Neural cell (in vitro differentiated cells): ENCODE measurements at regions not wholly inside any gene's neighbourhood (a gene's known extent, or its start where the extent isn't known, plus 50 kb on each side); places are given as distances from the start of the nearest gene placed in this dataset.

Experiments used
- H2AFZ ChIP-seq: fragments of 200-600, 300-800 bp; sonication (generic), shearing (Covaris generic); 2 replicates; pipeline ENCODE4 v1.6.0; 2014; ENCODE audit warnings: low read depth, mild to moderate bottlenecking, antibody characterized with exemption, low read length, moderate library complexity
- H3F3A ChIP-seq: fragments of 200-600 bp; shearing (Covaris generic); 2 replicates; pipeline ENCODE4 v1.6.1; 2016; ENCODE audit warnings: mild to moderate bottlenecking, moderate library complexity, mixed read lengths, antibody characterized with exemption, low read length; ENCODE audit not compliant: insufficient read depth, poor library complexity, severe bottlenecking
- H3K27ac ChIP-seq: fragments of 200-600, 300-800 bp; sonication (generic), shearing (Covaris generic); 2 replicates; pipeline ENCODE4 v1.5.1; 2014; ENCODE audit warnings: mild to moderate bottlenecking, low read length, moderate library complexity
- H3K27me3 ChIP-seq: fragments of 300-800, 200-600 bp; sonication (generic), shearing (Covaris generic); 2 replicates; pipeline ENCODE4 v1.6.0; 2014; ENCODE audit warnings: mild to moderate bottlenecking, low read depth, low read length, moderate library complexity; ENCODE audit not compliant: insufficient read depth
- H3K36me3 ChIP-seq: fragments of 300-800, 200-600 bp; sonication (generic), shearing (Covaris generic); 2 replicates; pipeline ENCODE4 v1.5.1; 2014; ENCODE audit warnings: mild to moderate bottlenecking, antibody characterized with exemption, low read length, moderate library complexity; ENCODE audit not compliant: insufficient read depth
- H3K4me2 ChIP-seq: fragments of 300-800, 200-600 bp; sonication (generic), shearing (Covaris generic); 2 replicates; pipeline ENCODE4 v1.6.0; 2014; ENCODE audit warnings: mild to moderate bottlenecking, low read length
- H3K4me3 ChIP-seq: fragments of 300-800, 200-600 bp; sonication (generic), shearing (Covaris generic); 2 replicates; pipeline ENCODE4 v1.5.1; 2014; ENCODE audit warnings: mild to moderate bottlenecking, low read length, moderate library complexity
- H3K79me2 ChIP-seq: fragments of 200-600 bp; shearing (Covaris generic); replicated peaks from 2 replicates; pipeline ENCODE4 v1.6.0; 2014; ENCODE audit warnings: mild to moderate bottlenecking, low read length, moderate library complexity; ENCODE audit not compliant: insufficient read depth
- H3K9ac ChIP-seq: fragments of 300-800, 200-600 bp; sonication (generic), shearing (Covaris generic); 2 replicates; pipeline ENCODE4 v1.6.1; 2016; ENCODE audit warnings: mild to moderate bottlenecking, low read length, mixed read lengths
- H3K9me2 ChIP-seq: fragments of 200-600 bp; shearing (Covaris generic); 2 replicates; pipeline ENCODE4 v1.6.1; 2016; ENCODE audit warnings: mild to moderate bottlenecking, low read length, mixed read lengths; ENCODE audit not compliant: insufficient read depth
- H3K9me3 ChIP-seq: fragments of 200-600, 300-800 bp; sonication (generic), shearing (Covaris generic); 2 replicates; pipeline ENCODE4 v1.6.1; 2016; ENCODE audit warnings: mild to moderate bottlenecking, mixed run types, low read length, moderate library complexity, mixed read lengths
- H4K20me1 ChIP-seq: fragments of 200-600 bp; shearing (Covaris generic); 2 replicates; pipeline ENCODE4 v1.6.1; 2016; ENCODE audit warnings: mild to moderate bottlenecking, mixed run types; ENCODE audit not compliant: insufficient read depth
- CTCF ChIP-seq: fragments of 450-650 bp; IDR thresholded peaks from 2 replicates; pipeline ENCODE4 v1.5.1; 2014; ENCODE audit warnings: antibody characterized with exemption, mild to moderate bottlenecking, moderate library complexity; ENCODE audit not compliant: poor library complexity, severe bottlenecking
- EP300 ChIP-seq: fragments of 450-650 bp; conservative IDR thresholded peaks from 2 replicates; pipeline ENCODE4 v1.6.1; 2014; ENCODE audit warnings: antibody characterized with exemption, mild to moderate bottlenecking, moderate library complexity; ENCODE audit not compliant: poor library complexity, severe bottlenecking
- EZH2 ChIP-seq: fragments of 200-600, 300-800 bp; shearing (Covaris generic), sonication (generic); IDR thresholded peaks from 2 replicates; pipeline ENCODE4 v1.6.1; 2014; ENCODE audit warnings: antibody characterized with exemption, low read length, borderline replicate concordance, mild to moderate bottlenecking; ENCODE audit not compliant: insufficient read depth, poor library complexity, severe bottlenecking
- MXI1 ChIP-seq: fragments of 450-650 bp; conservative IDR thresholded peaks from 2 replicates; pipeline ENCODE4 v1.6.1; 2014; ENCODE audit warnings: antibody characterized with exemption, mild to moderate bottlenecking; ENCODE audit not compliant: poor library complexity, severe bottlenecking
- POLR2AphosphoS5 ChIP-seq: IDR thresholded peaks from 2 replicates; pipeline ENCODE4 v1.6.1; 2012
- RAD21 ChIP-seq: fragments of 450-650 bp; conservative IDR thresholded peaks from 2 replicates; pipeline ENCODE4 v1.6.1; 2014; ENCODE audit warnings: antibody characterized with exemption, mild to moderate bottlenecking, moderate library complexity
- SMC3 ChIP-seq: fragments of 450-650 bp; conservative IDR thresholded peaks from 2 replicates; pipeline ENCODE4 v1.6.1; 2014; ENCODE audit warnings: antibody characterized with exemption, mild to moderate bottlenecking, moderate library complexity; ENCODE audit not compliant: poor library complexity
- TAF1 ChIP-seq: IDR thresholded peaks from 2 replicates; pipeline ENCODE4 v1.6.1; 2012; ENCODE audit warnings: low read depth
- TF ChIP-seq, protein P1 (sequence below): IDR thresholded peaks from 2 replicates; pipeline ENCODE4 v1.6.1; 2012; ENCODE audit warnings: borderline replicate concordance

GRCh38 chr5:40447438-40447837, 232.3 kb upstream of the PTGER4 start:
- H3K9ac ChIP-seq: no peak overlapping the region
- H2AFZ ChIP-seq: no peak overlapping the region
- H4K20me1 ChIP-seq: no peaks in the 10 kb centered on the region
- H3K9me2 ChIP-seq: no peaks in the 10 kb centered on the region
- no peaks in the 10 kb centered on the region for H3K9me3 ChIP-seq
- no peak overlapping the region for H3K4me2 ChIP-seq
- H3K79me2 ChIP-seq: no peaks in the 10 kb centered on the region
- no peaks in the 10 kb centered on the region for H3K27me3 ChIP-seq
- H3K4me3 ChIP-seq: no peak overlapping the region
- no peaks in the 10 kb centered on the region for H3F3A ChIP-seq
- TF ChIP-seq, protein P1, sequence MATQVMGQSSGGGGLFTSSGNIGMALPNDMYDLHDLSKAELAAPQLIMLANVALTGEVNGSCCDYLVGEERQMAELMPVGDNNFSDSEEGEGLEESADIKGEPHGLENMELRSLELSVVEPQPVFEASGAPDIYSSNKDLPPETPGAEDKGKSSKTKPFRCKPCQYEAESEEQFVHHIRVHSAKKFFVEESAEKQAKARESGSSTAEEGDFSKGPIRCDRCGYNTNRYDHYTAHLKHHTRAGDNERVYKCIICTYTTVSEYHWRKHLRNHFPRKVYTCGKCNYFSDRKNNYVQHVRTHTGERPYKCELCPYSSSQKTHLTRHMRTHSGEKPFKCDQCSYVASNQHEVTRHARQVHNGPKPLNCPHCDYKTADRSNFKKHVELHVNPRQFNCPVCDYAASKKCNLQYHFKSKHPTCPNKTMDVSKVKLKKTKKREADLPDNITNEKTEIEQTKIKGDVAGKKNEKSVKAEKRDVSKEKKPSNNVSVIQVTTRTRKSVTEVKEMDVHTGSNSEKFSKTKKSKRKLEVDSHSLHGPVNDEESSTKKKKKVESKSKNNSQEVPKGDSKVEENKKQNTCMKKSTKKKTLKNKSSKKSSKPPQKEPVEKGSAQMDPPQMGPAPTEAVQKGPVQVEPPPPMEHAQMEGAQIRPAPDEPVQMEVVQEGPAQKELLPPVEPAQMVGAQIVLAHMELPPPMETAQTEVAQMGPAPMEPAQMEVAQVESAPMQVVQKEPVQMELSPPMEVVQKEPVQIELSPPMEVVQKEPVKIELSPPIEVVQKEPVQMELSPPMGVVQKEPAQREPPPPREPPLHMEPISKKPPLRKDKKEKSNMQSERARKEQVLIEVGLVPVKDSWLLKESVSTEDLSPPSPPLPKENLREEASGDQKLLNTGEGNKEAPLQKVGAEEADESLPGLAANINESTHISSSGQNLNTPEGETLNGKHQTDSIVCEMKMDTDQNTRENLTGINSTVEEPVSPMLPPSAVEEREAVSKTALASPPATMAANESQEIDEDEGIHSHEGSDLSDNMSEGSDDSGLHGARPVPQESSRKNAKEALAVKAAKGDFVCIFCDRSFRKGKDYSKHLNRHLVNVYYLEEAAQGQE: no peak
- TF ChIP-seq EZH2 (no peak), EP300 (no peak), SMC3 (no peak), RAD21 (no peak), TAF1 (no peak), MXI1 (no peak), POLR2AphosphoS5 (no peak), CTCF (no peak)
- no peak overlapping the region for H3K27ac ChIP-seq
- H3K36me3 ChIP-seq: no peaks in the 10 kb centered on the region

GRCh38 chr5:40446910-40447309, 232.8 kb upstream of the PTGER4 start:
- Histone ChIP-seq H3K36me3 (no peaks in the 10 kb centered on the region), H3K9me3 (no peaks in the 10 kb centered on the region), H2AFZ (no peak overlapping the region), H3K27ac (no peak overlapping the region), H3K9ac (no peak overlapping the region), H3K79me2 (no peaks in the 10 kb centered on the region), H3F3A (no peaks in the 10 kb centered on the region), H4K20me1 (no peaks in the 10 kb centered on the region), H3K4me2 (no peak overlapping the region), H3K27me3 (no peaks in the 10 kb centered on the region), H3K4me3 (no peak overlapping the region), H3K9me2 (no peaks in the 10 kb centered on the region)
- TF ChIP-seq CTCF: no peak
- no peak for TF ChIP-seq SMC3
- TF ChIP-seq, protein P1: no peak
- no peak for TF ChIP-seq TAF1
- no peak for TF ChIP-seq EP300
- no peak for TF ChIP-seq EZH2
- TF ChIP-seq MXI1: no peak
- no peak for TF ChIP-seq POLR2AphosphoS5
- TF ChIP-seq RAD21: no peak
